GM23338 (cell line): ENCODE measurements at regions not wholly inside any gene's neighbourhood (a gene's known extent, or its start where the extent isn't known, plus 50 kb on each side); places are given as distances from the start of the nearest gene placed in this dataset.

Source experiments
- ATAC-seq: fragments of 200-7000 bp; cut with Tn5 transposase; 3 replicates; pipeline ENCODE4 v1.9.1; 2020
- DNase-seq: peaks from one replicate; pipeline ENCODE4 v3.0.0-alpha.2; 2015; ENCODE audit warnings: low spot score
- H2AFZ ChIP-seq: fragments of 200-600 bp; sonication (generic); 2 replicates; pipeline ENCODE4 v1.8.0; 2016; ENCODE audit warnings: antibody characterized with exemption, mild to moderate bottlenecking, moderate library complexity
- H3F3A ChIP-seq: fragments of 200-600 bp; sonication (generic); replicated peaks from 2 replicates; pipeline ENCODE4 v1.8.0; 2017; ENCODE audit warnings: antibody characterized with exemption, mixed run types, low read depth
- H3K27ac ChIP-seq: fragments of 200-600 bp; sonication (generic); 2 replicates; pipeline ENCODE4 v1.6.1; 2016; ENCODE audit warnings: low read depth
- H3K27me3 ChIP-seq: fragments of 200-600 bp; sonication (generic); 2 replicates; pipeline ENCODE4 v1.8.0; 2016; ENCODE audit warnings: mild to moderate bottlenecking, mixed run types, moderate library complexity; ENCODE audit not compliant: insufficient read depth
- H3K36me3 ChIP-seq: fragments of 200-600 bp; sonication (generic); 2 replicates; pipeline ENCODE4 v1.8.0; 2016; ENCODE audit warnings: mild to moderate bottlenecking; ENCODE audit not compliant: insufficient read depth
- H3K4me1 ChIP-seq: fragments of 200-600 bp; sonication (generic); 2 replicates; pipeline ENCODE4 v1.8.0; 2016; ENCODE audit warnings: mild to moderate bottlenecking, moderate library complexity; ENCODE audit not compliant: insufficient read depth
- H3K4me2 ChIP-seq: fragments of 200-600 bp; sonication (generic); 2 replicates; pipeline ENCODE4 v1.7.1; 2017; ENCODE audit warnings: mixed run types
- H3K4me3 ChIP-seq: fragments of 200-600 bp; sonication (generic); 2 replicates; pipeline ENCODE4 v1.6.1; 2016; ENCODE audit warnings: mixed run types
- H3K79me2 ChIP-seq: fragments of 200-600 bp; sonication (generic); replicated peaks from 2 replicates; pipeline ENCODE4 v1.8.0; 2017; ENCODE audit warnings: mild to moderate bottlenecking; ENCODE audit not compliant: insufficient read depth
- H3K9me2 ChIP-seq: fragments of 200-600 bp; sonication (generic); 2 replicates; pipeline ENCODE4 v1.8.0; 2017; ENCODE audit not compliant: insufficient read depth
- H4K20me1 ChIP-seq: fragments of 200-600 bp; sonication (generic); replicated peaks from 2 replicates; pipeline ENCODE4 v1.8.0; 2017; ENCODE audit warnings: mild to moderate bottlenecking; ENCODE audit not compliant: insufficient read depth
- H3K27ac Mint-ChIP-seq: 2 replicates; pipeline ENCODE4 v1.8.0; 2020; ENCODE audit warnings: inconsistent platforms, mild to moderate bottlenecking, moderate library complexity, mixed read lengths
- H3K27me3 Mint-ChIP-seq: 3 replicates; pipeline ENCODE4 v1.8.0; 2022; ENCODE audit warnings: low read depth, mild to moderate bottlenecking, moderate library complexity, mixed read lengths, inconsistent platforms; ENCODE audit not compliant: insufficient read depth, poor library complexity
- H3K36me3 Mint-ChIP-seq: 3 replicates; pipeline ENCODE4 v1.8.0; 2021; ENCODE audit warnings: low read depth, mild to moderate bottlenecking, inconsistent platforms, moderate library complexity, mixed read lengths
- H3K4me1 Mint-ChIP-seq: 3 replicates; pipeline ENCODE4 v1.8.0; 2020; ENCODE audit warnings: mild to moderate bottlenecking, inconsistent platforms, mixed read lengths
- H3K4me3 Mint-ChIP-seq: 3 replicates; pipeline ENCODE4 v1.8.0; 2021; ENCODE audit warnings: moderate library complexity, mild to moderate bottlenecking, inconsistent platforms, mixed read lengths
- H3K9me3 Mint-ChIP-seq: 3 replicates; pipeline ENCODE4 v1.8.0; 2020; ENCODE audit warnings: moderate library complexity, mild to moderate bottlenecking, inconsistent platforms, mixed read lengths
- CREB1 ChIP-seq: fragments of 250-450 bp; sonication (Bioruptor Pico); IDR thresholded peaks from 2 replicates; pipeline ENCODE4 v1.5.0; 2020; ENCODE audit warnings: low read depth, mild to moderate bottlenecking, moderate library complexity
- CTCF ChIP-seq, 2 experiments: fragments of 200-600 bp in 1 of 2; sonication (generic) in 1 of 2; conservative IDR thresholded peaks; 2 replicates each; pipeline versions ENCODE4 v1.5.1 to v1.6.1; 2016 to 2017; ENCODE audit warnings: antibody characterized with exemption in 2 of 2, low read depth in 2 of 2, mild to moderate bottlenecking in 2 of 2, moderate library complexity in 1 of 2
- ETS1 ChIP-seq: IDR thresholded peaks from 2 replicates; pipeline ENCODE4 v1.6.1; 2016; ENCODE audit warnings: antibody characterized with exemption
- EZH2 ChIP-seq: fragments of 200-600 bp; sonication (generic); IDR thresholded peaks from one replicate; pipeline ENCODE4 v1.8.0; 2017; ENCODE audit warnings: antibody characterized with exemption, mild to moderate bottlenecking, low read depth; ENCODE audit not compliant: unreplicated experiment
- EZH2phosphoT487 ChIP-seq: fragments of 200-600 bp; sonication (generic); IDR thresholded peaks from one replicate; pipeline ENCODE4 v1.8.1; 2018; ENCODE audit warnings: antibody characterized with exemption; ENCODE audit not compliant: unreplicated experiment
- JUNB ChIP-seq: IDR thresholded peaks from one replicate; pipeline ENCODE4 v1.6.1; 2016; ENCODE audit warnings: antibody characterized with exemption; ENCODE audit not compliant: unreplicated experiment
- NANOG ChIP-seq: IDR thresholded peaks from 2 replicates; pipeline ENCODE4 v1.6.1; 2016; ENCODE audit warnings: antibody characterized with exemption, borderline replicate concordance
- POLR2AphosphoS5 ChIP-seq: IDR thresholded peaks from 2 replicates; pipeline ENCODE4 v1.6.1; 2016; ENCODE audit warnings: antibody characterized with exemption, low read depth
- REST ChIP-seq: IDR thresholded peaks from one replicate; pipeline ENCODE4 v1.6.1; 2018; ENCODE audit warnings: antibody characterized with exemption; ENCODE audit not compliant: unreplicated experiment
- STAT1 ChIP-seq: IDR thresholded peaks from one replicate; pipeline ENCODE4 v1.6.1; 2016; ENCODE audit warnings: antibody characterized with exemption; ENCODE audit not compliant: unreplicated experiment
- ZNF114 ChIP-seq: fragments of 250-450 bp; sonication (Bioruptor Pico); IDR thresholded peaks from 2 replicates; pipeline ENCODE4 v1.5.0; 2020; ENCODE audit warnings: mild to moderate bottlenecking, moderate library complexity
- ZNF331 ChIP-seq: fragments of 250-450 bp; sonication (Bioruptor Pico); IDR thresholded peaks from 2 replicates; pipeline ENCODE4 v1.5.0; 2020; ENCODE audit warnings: low read depth, mild to moderate bottlenecking, moderate library complexity
- ZNF462 ChIP-seq: fragments of 250-450 bp; sonication (Bioruptor Pico); IDR thresholded peaks from 2 replicates; pipeline ENCODE4 v1.5.0; 2020; ENCODE audit warnings: mild to moderate bottlenecking, moderate library complexity

- Mint-ChIP-seq H3K36me3 (no peaks in the 10 kb centered on the region), H3K9me3 (no peaks in the 10 kb centered on the region), H3K27ac (no peak overlapping the region), H3K4me1 (no peaks in the 10 kb centered on the region), H3K27me3 (no peaks in the 10 kb centered on the region), H3K4me3 (no peak overlapping the region)
- H3K4me2 ChIP-seq, result no peak overlapping the region
- no peak overlapping the region for H3K27ac ChIP-seq
- H3K27me3 ChIP-seq, result no peaks in the 10 kb centered on the region
- H4K20me1 ChIP-seq, result no peaks in the 10 kb centered on the region
- no peaks in the 10 kb centered on the region for H3F3A ChIP-seq
- DNase-seq (no peak), ATAC-seq (no peak)
- no peak overlapping the region for H3K4me3 ChIP-seq
- H3K9me2 ChIP-seq, result no peaks in the 10 kb centered on the region
- TF ChIP-seq CREB1 (CRISPR knock-in tag) (no peak), STAT1 (no peak), POLR2AphosphoS5 (no peak), JUNB (no peak), CTCF (conservative IDR thresholded peaks at IDR 0.05; ENCODE audit: low read depth in 2 of 2) (no peak), EZH2 (no peak), ZNF331 (CRISPR knock-in tag) (no peak), EZH2phosphoT487 (no peak), ZNF114 (no peak), ETS1 (no peak), NANOG (no peak), ZNF462 (CRISPR knock-in tag) (no peak), REST (no peak)
- no peaks in the 10 kb centered on the region for H3K79me2 ChIP-seq
- H2AFZ ChIP-seq, result no peak overlapping the region
- H3K36me3 ChIP-seq, result no peaks in the 10 kb centered on the region
- no peaks in the 10 kb centered on the region for H3K4me1 ChIP-seq
Observed at GRCh38 chr2:175640655-175641054, 361.4 kb downstream of the LNPK start.
